ENCODE measurements at regions not wholly inside any gene's neighbourhood (a gene's known extent, or its start where the extent isn't known, plus 50 kb on each side); places are given as distances from the start of the nearest gene placed in this dataset.

DNA sequence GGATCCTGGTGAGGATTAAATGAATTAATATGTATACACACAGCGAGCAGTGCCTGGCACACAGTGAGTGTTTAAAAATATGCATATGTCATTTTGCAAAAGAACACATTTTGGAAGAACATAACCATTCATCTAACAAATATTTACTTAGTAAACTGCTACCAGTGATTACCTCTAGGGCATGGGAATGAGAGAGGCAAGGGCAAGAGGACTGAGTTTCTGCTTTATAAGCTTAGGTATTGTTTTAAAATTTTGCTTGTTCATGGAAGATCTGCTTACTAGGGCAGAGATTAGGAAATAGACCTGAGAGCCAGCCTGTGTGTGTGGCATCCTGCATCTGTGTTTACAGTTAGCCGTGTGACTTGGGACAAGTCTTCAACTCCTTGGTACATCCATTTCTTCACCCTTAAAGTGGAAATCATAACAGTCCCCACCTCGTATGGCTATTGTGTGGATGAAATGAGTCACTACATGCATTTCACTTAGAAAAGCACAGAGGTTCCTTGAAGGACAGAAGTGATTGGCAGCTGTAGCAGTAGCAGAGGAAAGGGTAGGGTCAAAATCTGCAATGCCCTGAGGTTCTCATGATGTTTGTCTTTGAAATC, 198.5 kb upstream of the FMN2 start:
- no peak for TF ChIP-seq EZH2phosphoT487 (IDR thresholded peaks at IDR 0.05; ENCODE audit: insufficient read depth, low read depth)
- no peak for TF ChIP-seq EZH2 (IDR thresholded peaks at IDR 0.05; ENCODE audit: insufficient read depth, poor library complexity, severe bottlenecking)

All from GM23248 (cell line).